Stimulated activated CD4-positive, alpha-beta T cell treated with anti-CD3 and anti-CD28 coated beads, TNF-alpha, amount 100 ng/mL, for 4 hours (primary cell): ENCODE measurements at regions not wholly inside any gene's neighbourhood (a gene's known extent, or its start where the extent isn't known, plus 50 kb on each side); places are given as distances from the start of the nearest gene placed in this dataset.
"Not testable (repeated sequence)": the region's sequence is repeated elsewhere in the genome, so short reads cannot be mapped to it uniquely, and the experiment has no call there.

Experiments used
- DNase-seq, 3 experiments: peaks; one replicate each; pipeline ENCODE4 v3.0.0-alpha.2; 2020; ENCODE audit warnings: low read depth in 3 of 3

DNA sequence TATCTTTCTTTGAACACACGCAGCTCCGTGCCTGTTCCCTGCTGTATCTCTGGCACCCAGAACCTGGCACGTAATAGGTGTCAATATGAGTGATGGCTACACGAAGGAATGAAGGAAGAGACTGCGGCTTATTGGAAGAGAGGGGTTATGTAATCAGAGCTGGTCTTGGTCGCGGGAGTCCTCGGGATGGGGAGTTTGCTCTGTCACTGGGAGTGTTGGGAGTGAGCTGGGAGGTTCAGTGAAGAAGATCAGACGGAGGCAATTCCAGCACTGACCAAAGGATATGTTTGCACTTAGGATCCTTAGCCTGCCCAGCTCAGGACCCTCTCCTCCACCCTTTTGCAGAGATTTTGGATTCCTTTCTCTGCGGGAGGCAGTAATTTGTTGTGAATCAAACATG lies 709.1 kb downstream of the PTPRU start:
- no peak for DNase-seq

DNA sequence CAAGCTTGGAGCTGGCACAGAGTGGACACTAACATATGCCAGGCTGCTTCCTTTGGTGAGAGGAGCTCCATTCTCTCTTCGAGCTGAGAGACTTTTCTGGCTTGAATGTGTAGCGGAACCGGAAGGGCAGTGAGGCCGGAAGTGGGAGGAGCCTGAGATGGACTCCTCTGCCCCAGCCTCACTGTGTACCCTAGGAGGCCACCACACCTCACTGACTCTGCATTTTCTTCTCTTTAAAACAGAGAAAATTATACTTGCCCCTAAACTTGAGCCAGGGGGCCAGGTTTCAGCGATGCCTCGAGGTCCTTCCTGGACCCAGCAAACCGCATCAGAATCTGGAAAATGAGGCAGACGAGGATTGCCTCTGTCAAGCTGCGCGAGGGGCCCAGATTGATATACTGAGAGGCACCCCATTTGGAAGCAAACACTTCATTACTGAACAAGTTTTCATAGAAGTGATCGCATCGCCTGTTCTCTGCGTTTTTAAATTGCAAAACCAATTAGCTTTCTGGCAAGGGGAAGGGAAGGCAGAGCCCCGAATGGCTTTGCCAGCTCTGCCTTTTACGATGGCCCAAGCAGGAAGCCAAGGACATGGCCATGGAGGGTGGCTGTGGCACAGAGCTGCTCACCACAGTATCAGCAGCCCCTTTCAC lies 708.1 kb downstream of the PTPRU start:
- no peak for DNase-seq

- no peak for DNase-seq
These were observed 706.7 kb downstream of the PTPRU start for GRCh38 chr1:29943034-29943433.

- DNase-seq: no peak
These were observed 702.8 kb downstream of the PTPRU start for GRCh38 chr1:29939079-29939478.

GRCh38 chr1:29937356-29937755 lies 701.0 kb downstream of the PTPRU start:
- no peak for DNase-seq

- DNase-seq: no peak
These were observed 699.8 kb downstream of the PTPRU start for GRCh38 chr1:29936031-29936544.

DNA sequence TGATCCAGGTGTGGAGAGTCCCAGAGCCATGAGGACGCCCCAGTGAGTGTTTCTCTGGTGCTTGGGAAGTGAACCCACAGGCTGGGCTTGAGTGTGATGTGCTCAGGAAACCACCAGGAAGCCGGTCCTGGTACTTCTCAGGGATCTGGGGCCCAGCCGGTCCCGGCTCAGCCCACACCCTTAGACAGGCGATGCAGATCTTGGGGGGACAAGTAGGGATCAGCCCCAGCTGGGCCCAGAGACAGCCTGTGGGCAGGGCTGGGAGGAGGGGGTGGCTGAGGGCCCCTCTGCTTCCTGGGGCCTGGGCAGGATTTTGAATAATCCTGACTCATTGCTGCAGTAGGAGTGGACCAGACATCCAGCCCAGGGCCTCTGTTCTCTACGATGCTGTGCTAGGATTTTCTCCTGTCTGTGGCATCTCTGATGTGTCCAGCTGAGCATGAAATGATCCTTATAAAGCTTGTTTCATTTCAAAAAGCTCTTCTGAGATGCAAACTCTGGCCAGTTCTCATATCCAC lies 698.0 kb downstream of the PTPRU start:
- no peak for DNase-seq

DNA sequence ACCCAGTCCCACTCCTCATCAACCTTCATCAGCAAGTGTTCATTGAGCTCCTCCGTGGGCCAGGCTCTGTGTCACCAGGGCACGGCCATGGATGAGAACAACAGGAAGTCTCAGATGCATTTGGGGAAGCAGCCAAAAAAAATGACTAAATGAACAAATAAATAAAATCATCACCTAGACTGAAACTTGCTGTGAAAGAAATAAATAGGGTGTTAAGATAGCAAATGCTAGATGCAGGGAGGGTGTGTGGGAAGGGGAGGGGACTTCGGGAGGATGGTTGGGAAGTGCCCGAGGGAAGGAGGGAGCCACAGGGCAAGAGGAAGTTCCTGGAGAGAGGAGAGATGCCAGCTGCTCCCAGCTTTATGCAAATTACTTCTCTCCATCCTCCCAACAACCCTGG lies 696.7 kb downstream of the PTPRU start:
- no peak for DNase-seq

DNA sequence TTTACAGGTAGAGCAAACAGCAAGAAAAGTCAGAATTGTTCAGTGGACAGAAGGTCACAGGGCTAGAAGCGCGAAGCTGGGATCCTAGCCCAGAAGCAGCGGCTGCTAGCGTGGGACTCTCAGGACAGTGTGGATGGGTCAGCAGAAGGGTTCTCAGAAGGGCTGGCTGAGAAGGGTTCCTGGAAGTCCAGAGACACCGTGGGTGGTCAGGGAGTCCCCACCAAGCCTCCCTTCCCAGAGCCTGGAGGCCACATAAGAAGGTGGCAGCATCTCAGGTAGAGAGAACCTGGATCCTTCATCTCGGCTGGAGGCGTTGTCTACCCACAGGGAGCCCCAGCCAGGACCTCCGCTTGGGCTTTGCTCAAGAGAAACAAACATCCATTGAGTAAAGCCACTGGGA lies 696.3 kb downstream of the PTPRU start:
- DNase-seq: no peak

- no peak for DNase-seq
These were observed 695.3 kb downstream of the PTPRU start for GRCh38 chr1:29931477-29932175.

DNA sequence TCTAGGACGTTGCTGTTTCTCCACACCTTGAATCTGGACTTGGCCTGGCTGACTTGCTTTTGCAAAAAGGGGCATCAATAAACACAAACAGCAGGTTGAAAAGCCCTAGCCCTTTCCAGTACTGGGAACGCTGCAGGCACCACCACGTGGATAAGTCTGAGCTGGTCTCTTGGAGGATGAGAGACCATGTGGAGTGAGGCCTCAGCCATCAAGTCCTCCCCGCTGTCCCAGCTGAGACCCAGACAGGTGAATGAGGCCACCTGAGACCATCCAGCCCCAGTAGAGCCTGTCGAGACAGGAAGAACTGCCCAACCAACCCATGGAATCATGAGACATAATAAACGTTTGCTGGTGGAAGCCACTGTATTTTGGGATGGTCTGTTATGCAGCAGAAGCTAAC lies 688.7 kb downstream of the PTPRU start:
- no peak for DNase-seq

GRCh38 chr1:29924017-29924431 lies 687.7 kb downstream of the PTPRU start:
- DNase-seq: no peak

DNA sequence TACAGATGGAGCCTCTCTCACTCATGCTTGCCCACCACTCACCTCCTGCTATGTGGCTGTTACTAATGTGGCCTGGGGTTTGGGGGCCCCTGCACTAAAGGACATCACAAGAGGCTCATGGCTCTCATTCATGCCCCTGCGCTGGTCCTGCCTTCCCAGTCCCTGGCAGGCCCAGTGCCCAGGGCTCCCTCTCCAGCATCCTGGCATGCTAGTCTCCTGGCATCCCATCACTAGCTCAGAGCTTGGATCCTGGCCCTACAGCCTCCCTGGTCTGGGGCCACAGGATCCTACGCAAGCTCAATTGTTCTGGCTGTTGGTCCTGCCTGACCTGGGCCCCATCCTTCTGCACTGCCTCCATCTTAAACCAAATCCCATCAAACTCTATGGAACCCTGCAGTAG lies 685.4 kb downstream of the PTPRU start:
- DNase-seq: no peak

DNA sequence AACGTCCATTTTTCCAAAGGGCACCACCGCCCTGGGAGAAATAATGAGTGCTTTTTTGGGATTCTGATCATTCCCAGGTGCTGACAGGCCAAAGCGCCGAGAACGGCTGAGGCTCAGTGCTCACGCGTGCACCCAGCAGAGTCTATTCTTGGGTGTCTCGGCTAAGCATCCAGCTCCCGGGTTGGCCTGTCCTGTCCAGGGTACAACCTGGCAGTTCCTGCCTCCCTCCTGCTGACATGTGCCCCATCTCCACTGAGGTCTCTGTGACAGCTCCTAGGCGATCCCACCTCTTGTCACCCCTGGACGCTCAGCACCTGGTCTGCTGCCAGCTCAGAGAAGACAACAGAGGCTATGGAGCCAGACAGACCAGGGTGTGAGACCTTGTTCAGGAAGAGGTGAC lies 684.5 kb downstream of the PTPRU start:
- no peak for DNase-seq

DNA sequence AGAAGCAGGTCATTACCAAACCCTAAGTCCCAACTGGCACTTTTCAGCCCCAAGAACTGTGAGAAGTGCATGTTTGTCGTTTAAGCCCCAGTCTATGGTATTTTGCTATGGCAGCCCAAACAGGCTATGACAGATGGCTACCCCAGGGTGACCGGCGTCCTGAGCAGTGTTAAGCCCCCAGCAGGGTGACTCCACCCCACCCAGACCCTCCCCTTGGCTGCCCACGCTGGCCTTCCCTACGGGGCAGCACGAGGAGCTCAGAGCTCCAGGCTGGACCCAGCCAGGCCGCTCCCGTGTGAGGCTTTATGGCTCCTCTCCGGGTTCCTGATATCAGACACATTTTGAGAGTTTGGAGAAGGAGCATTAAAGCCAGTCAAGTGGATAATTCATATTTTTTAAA lies 684.0 kb downstream of the PTPRU start:
- no peak for DNase-seq

GRCh38 chr1:29919041-29919440 lies 682.7 kb downstream of the PTPRU start:
- DNase-seq: not testable (repeated sequence)

DNA sequence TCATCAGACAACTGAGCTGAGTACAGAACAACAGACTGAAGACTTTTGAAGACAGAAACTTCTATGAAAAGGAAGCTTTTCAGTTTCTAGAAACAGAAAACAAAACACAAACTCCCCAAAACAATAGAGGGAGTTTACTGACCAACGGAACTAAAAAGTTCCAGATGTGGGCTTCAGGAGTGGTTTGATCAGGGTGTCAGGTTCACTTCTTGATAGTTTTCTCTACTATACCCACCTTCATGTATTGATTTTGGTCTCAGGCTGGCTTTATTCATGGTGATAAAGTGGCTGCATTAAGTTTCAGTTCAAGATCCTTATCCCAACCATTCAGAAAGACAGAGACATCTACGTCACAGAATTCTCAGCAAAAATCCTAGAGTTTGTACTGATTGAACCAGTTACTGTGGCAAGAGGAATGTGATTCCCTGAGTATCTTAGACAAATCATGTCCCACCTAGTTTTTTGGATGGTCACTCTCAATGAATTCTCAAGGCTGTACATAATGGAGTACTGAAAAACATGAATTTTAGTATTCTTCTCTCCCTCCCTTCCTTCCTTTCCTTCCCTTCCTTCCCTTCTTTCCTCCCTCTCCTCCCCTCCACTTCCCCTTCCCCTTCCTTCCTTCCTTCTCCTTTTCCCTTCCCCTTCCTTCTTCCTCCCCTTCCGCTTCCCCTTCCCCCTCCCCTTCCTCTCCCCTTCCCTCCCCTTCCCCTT lies 680.5 kb downstream of the PTPRU start:
- DNase-seq: no peak

- DNase-seq: no peak
These were observed 678.6 kb downstream of the PTPRU start for GRCh38 chr1:29914936-29915335.

DNA sequence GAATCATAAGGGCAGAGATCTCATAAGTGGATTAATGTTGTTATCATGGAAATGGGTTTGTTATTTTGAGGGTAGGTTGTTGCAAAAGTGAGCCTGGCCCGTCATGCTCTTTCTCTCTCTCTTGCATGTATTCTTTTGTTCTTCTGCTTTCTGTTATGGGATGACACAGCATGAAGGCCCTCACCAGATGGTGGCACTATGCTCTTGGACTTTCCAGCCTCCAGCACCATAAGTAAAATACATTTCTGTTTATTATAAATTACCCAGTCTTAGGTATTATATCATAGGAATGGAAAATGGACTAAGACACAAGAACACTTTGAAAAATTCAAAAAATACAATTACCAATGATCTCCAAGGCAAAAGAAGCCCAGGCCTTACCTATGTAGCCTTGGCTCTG lies 676.1 kb downstream of the PTPRU start:
- DNase-seq: no peak

- DNase-seq: no peak
These were observed 673.6 kb downstream of the PTPRU start for GRCh38 chr1:29909962-29910361.

- no peak for DNase-seq
These were observed 671.3 kb downstream of the PTPRU start for GRCh38 chr1:29907596-29907995.

GRCh38 chr1:29906927-29907326 lies 670.6 kb downstream of the PTPRU start:
- no peak for DNase-seq
